Panc1 (cell line): ENCODE measurements at regions not wholly inside any gene's neighbourhood (a gene's known extent, or its start where the extent isn't known, plus 50 kb on each side); places are given as distances from the start of the nearest gene placed in this dataset.

ENCODE experiments used
- ATAC-seq: fragments of 200-7000 bp; cut with Tn5 transposase; 2 replicates; pipeline ENCODE4 v1.9.1; 2020; ENCODE audit warnings: mild to moderate bottlenecking, moderate library complexity
- BruUV-seq: library from RNA; stranded (reverse); fragments of 400-500 nt; replicated peaks from 2 replicates; lab custom pipeline; 2021; lab: Mats Ljungman, UMichigan
- CTCF ChIA-PET: fragments of 300-600 bp; sonication (Branson Sonifier 250); formaldehyde crosslinking; loops from one replicate; lab custom pipeline; 2022; ENCODE audit warnings: antibody characterized with exemption; lab: Charles Lee
- POLR2A ChIA-PET: fragments of 300-600 bp; sonication (Branson Sonifier 250); formaldehyde crosslinking; loops from one replicate; lab custom pipeline; 2022; ENCODE audit warnings: antibody characterized with exemption; lab: Charles Lee
- DNase-seq: peaks from one replicate; pipeline ENCODE4 v3.0.0-alpha.2; 2010; ENCODE audit warnings: low read depth, low spot score
- H3K27ac ChIP-seq: 2 replicates; pipeline ENCODE4 v1.5.1; 2011; ENCODE audit warnings: mild to moderate bottlenecking, low read length, inconsistent platforms
- H3K27me3 ChIP-seq: fragments of 200-500 bp; sonication (Bioruptor generic); 2 replicates; pipeline ENCODE4 v1.6.0; 2014; ENCODE audit warnings: low read length, inconsistent platforms; ENCODE audit not compliant: control insufficient read depth, insufficient read depth
- H3K36me3 ChIP-seq: fragments of 200-500 bp; sonication (Bioruptor generic); 2 replicates; pipeline ENCODE4 v1.5.1; 2014; ENCODE audit warnings: inconsistent platforms, mild to moderate bottlenecking, low read length, moderate library complexity; ENCODE audit not compliant: control insufficient read depth, insufficient read depth
- H3K4me1 ChIP-seq: 2 replicates; pipeline ENCODE4 v1.5.1; 2011; ENCODE audit warnings: inconsistent platforms, mild to moderate bottlenecking, low read length, moderate library complexity; ENCODE audit not compliant: control insufficient read depth, insufficient read depth
- H3K4me3 ChIP-seq, 2 experiments: 2 replicates each; pipeline ENCODE4 v1.5.1; 2011 to 2012; ENCODE audit warnings: low read depth in 2 of 2, low read length in 2 of 2, mild to moderate bottlenecking in 2 of 2, inconsistent platforms in 1 of 2, moderate library complexity in 1 of 2
- H3K9me3 ChIP-seq: fragments of 200-500 bp; sonication (Bioruptor generic); 2 replicates; pipeline ENCODE4 v1.5.1; 2014; ENCODE audit warnings: low read depth, mild to moderate bottlenecking, inconsistent platforms, low read length, moderate library complexity; ENCODE audit not compliant: control insufficient read depth, insufficient read depth
- POLR2AphosphoS5 ChIP-seq: IDR thresholded peaks from 2 replicates; pipeline ENCODE4 v1.6.1; 2012; ENCODE audit warnings: mild to moderate bottlenecking, low read depth, low read length, moderate library complexity
- SIN3A ChIP-seq: IDR thresholded peaks from 2 replicates; pipeline ENCODE4 v1.6.1; 2012; ENCODE audit warnings: low read depth, mild to moderate bottlenecking, low read length, moderate library complexity, borderline replicate concordance; ENCODE audit not compliant: insufficient read depth
- TCF7L2 ChIP-seq: IDR thresholded peaks from 2 replicates; pipeline ENCODE4 v1.6.1; 2011; ENCODE audit warnings: mild to moderate bottlenecking, low read depth, low read length, inconsistent platforms
- in situ Hi-C: cut with HindIII; loops from 2 replicates; pipeline ENCODE4 v1.10.0; 2016; ENCODE audit warnings: low sequenced_read_pairs, low pct_unique_long_range_greater_than_20kb
- intact Hi-C: fragments of 100-400 bp; cut with micrococcal nuclease; formaldehyde crosslinking; loops from one replicate; pipeline ENCODE4 v1.10.0; 2022; ENCODE audit not compliant: unreplicated experiment
- TF ChIP-seq, protein P1 (sequence below): fragments of 450-650 bp; IDR thresholded peaks from 2 replicates; pipeline ENCODE4 v1.5.1; 2017; ENCODE audit warnings: mild to moderate bottlenecking
- TF ChIP-seq, protein P2 (sequence below), 2 experiments: IDR thresholded peaks; 2 replicates each; pipeline ENCODE4 v1.6.1; 2011 to 2012; ENCODE audit warnings: low read depth in 2 of 2, control low read depth in 1 of 2, low read length in 1 of 2, mild to moderate bottlenecking in 1 of 2, moderate library complexity in 1 of 2; ENCODE audit not compliant: insufficient read depth in 1 of 2

DNA sequence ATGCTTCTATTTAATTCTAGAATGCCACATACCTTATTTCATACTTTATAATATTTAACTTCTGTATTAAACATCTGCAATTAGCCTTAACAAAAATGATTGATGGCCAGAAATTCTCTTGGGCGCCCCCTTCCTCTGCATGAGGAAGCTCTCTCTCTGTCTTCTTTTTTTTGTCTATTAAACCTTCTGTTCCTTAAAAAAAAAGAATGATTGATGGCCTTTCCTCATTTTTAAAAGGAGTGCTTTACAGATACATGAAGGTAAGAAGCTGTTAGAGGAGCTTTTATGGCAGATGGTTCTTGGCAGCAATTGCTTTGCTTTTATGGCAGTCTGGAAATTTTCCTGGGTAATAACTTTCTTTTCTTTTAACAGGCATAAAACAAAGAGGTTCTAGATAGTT lies 526.9 kb downstream of the SLC4A3 start:
- in situ Hi-C loops, result no loop called here
- Histone ChIP-seq H3K4me1 (no peaks in the 10 kb centered on the region), H3K27ac (no peak overlapping the region), H3K27me3 (no peaks in the 10 kb centered on the region), H3K9me3 (no peaks in the 10 kb centered on the region), H3K4me3 (no peak overlapping the region), H3K36me3 (no peaks in the 10 kb centered on the region)
- TF ChIP-seq, protein P1, sequence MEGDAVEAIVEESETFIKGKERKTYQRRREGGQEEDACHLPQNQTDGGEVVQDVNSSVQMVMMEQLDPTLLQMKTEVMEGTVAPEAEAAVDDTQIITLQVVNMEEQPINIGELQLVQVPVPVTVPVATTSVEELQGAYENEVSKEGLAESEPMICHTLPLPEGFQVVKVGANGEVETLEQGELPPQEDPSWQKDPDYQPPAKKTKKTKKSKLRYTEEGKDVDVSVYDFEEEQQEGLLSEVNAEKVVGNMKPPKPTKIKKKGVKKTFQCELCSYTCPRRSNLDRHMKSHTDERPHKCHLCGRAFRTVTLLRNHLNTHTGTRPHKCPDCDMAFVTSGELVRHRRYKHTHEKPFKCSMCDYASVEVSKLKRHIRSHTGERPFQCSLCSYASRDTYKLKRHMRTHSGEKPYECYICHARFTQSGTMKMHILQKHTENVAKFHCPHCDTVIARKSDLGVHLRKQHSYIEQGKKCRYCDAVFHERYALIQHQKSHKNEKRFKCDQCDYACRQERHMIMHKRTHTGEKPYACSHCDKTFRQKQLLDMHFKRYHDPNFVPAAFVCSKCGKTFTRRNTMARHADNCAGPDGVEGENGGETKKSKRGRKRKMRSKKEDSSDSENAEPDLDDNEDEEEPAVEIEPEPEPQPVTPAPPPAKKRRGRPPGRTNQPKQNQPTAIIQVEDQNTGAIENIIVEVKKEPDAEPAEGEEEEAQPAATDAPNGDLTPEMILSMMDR, result no peak
- TF ChIP-seq SIN3A (no peak), TCF7L2 (no peak), POLR2AphosphoS5 (no peak)
- TF ChIP-seq, protein P2, sequence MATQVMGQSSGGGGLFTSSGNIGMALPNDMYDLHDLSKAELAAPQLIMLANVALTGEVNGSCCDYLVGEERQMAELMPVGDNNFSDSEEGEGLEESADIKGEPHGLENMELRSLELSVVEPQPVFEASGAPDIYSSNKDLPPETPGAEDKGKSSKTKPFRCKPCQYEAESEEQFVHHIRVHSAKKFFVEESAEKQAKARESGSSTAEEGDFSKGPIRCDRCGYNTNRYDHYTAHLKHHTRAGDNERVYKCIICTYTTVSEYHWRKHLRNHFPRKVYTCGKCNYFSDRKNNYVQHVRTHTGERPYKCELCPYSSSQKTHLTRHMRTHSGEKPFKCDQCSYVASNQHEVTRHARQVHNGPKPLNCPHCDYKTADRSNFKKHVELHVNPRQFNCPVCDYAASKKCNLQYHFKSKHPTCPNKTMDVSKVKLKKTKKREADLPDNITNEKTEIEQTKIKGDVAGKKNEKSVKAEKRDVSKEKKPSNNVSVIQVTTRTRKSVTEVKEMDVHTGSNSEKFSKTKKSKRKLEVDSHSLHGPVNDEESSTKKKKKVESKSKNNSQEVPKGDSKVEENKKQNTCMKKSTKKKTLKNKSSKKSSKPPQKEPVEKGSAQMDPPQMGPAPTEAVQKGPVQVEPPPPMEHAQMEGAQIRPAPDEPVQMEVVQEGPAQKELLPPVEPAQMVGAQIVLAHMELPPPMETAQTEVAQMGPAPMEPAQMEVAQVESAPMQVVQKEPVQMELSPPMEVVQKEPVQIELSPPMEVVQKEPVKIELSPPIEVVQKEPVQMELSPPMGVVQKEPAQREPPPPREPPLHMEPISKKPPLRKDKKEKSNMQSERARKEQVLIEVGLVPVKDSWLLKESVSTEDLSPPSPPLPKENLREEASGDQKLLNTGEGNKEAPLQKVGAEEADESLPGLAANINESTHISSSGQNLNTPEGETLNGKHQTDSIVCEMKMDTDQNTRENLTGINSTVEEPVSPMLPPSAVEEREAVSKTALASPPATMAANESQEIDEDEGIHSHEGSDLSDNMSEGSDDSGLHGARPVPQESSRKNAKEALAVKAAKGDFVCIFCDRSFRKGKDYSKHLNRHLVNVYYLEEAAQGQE (IDR thresholded peaks at IDR 0.05; ENCODE audit: insufficient read depth in 1 of 2, low read depth in 2 of 2, low read length in 1 of 2), result no peak
- DNase-seq, result no peak
- no TSS peak for BruUV-seq
- ChIA-PET POLR2A (no interaction called here), CTCF (interaction anchor here (0.6 kb wide), 2 partner anchors 171 to 1502 kb away, joined by 3 to 4 read pairs; no protein-coding TSS in a partner anchor)
- intact Hi-C loops, result no loop called here
- ATAC-seq, result no peak

DNA sequence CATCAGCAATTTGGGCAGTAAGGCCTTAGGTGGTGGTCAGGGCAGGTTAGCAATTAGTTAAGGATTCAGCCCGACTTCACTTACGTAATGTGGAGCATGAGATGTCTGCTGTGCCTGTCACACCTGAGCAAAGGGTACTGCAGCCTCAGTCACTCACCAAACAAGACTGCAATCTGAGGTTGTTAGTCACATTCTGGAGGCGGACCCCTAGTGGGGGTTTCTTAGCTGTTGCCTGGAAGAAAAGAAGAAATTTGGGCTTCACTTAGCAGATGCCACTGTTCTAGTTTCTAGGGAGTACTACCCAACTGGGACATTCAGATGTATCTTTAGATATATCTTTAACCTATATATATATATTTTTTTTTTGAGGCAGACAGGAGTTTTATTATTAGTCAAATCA lies 529.9 kb downstream of the SLC4A3 start:
- TF ChIP-seq, protein P1, result no peak
- TF ChIP-seq TCF7L2 (no peak), SIN3A (no peak)
- TF ChIP-seq, protein P2 (IDR thresholded peaks at IDR 0.05; ENCODE audit: insufficient read depth in 1 of 2, low read depth in 2 of 2, low read length in 1 of 2), result no peak
- BruUV-seq, result no TSS peak
- intact Hi-C loops (no loop called here), in situ Hi-C loops (no loop called here)
- DNase-seq, result no peak
- no peaks in the 10 kb centered on the region for H3K9me3 ChIP-seq
- H3K27ac ChIP-seq, result no peak overlapping the region
- CTCF ChIA-PET, result no interaction called here
- POLR2A ChIA-PET, result interaction anchor here (0.6 kb wide), 1 partner anchor 760 kb away, joined by 3 read pairs; no protein-coding TSS in a partner anchor
- no peaks in the 10 kb centered on the region for H3K27me3 ChIP-seq
- H3K4me3 ChIP-seq, result no peak overlapping the region
- ATAC-seq, result no peak
- no peaks in the 10 kb centered on the region for H3K4me1 ChIP-seq
- H3K36me3 ChIP-seq, result no peaks in the 10 kb centered on the region
